Neutrophil (primary cell): ENCODE measurements at regions not wholly inside any gene's neighbourhood (a gene's known extent, or its start where the extent isn't known, plus 50 kb on each side); places are given as distances from the start of the nearest gene placed in this dataset.
"Not testable (repeated sequence)": the region's sequence is repeated elsewhere in the genome, so short reads cannot be mapped to it uniquely, and the experiment has no call there.

ENCODE experiments used
- H3K27ac ChIP-seq: fragments of 200-600 bp; sonication (generic); 2 replicates; pipeline ENCODE4 v1.5.1; 2016; ENCODE audit warnings: mild to moderate bottlenecking, moderate library complexity
- H3K27me3 ChIP-seq: fragments of 200-600 bp; sonication (generic); 2 replicates; pipeline ENCODE4 v1.6.0; 2016; ENCODE audit warnings: mild to moderate bottlenecking
- H3K36me3 ChIP-seq: fragments of 200-600 bp; sonication (generic); 2 replicates; pipeline ENCODE4 v1.5.1; 2017
- H3K4me1 ChIP-seq, 2 experiments: fragments of 200-600 bp in 1 of 2; sonication (generic) in 1 of 2; 1 replicate in 1 of 2; 2 replicates in 1 of 2; pipeline versions ENCODE4 v1.5.1 to v1.6.1; 2013 to 2016; ENCODE audit warnings: low read depth in 1 of 2, low read length in 1 of 2, mild to moderate bottlenecking in 1 of 2, moderate library complexity in 1 of 2; ENCODE audit not compliant: control insufficient read depth in 1 of 2, insufficient read depth in 1 of 2
- H3K4me3 ChIP-seq, 2 experiments: fragments of 200-600 bp in 1 of 2; sonication (generic) in 1 of 2; 1 replicate in 1 of 2; 2 replicates in 1 of 2; pipeline ENCODE4 v1.5.1; 2013 to 2016; ENCODE audit warnings: low read depth in 1 of 2, low read length in 1 of 2, mild to moderate bottlenecking in 1 of 2, moderate library complexity in 1 of 2
- H3K9me3 ChIP-seq: fragments of 200-600 bp; sonication (generic); 2 replicates; pipeline ENCODE4 v1.5.1; 2016
- CTCF ChIP-seq: fragments of 200-600 bp; sonication (generic); IDR thresholded peaks from 2 replicates; pipeline ENCODE4 v1.5.1; 2016; ENCODE audit warnings: antibody characterized with exemption

- H3K27me3 ChIP-seq = no peaks in the 10 kb centered on the region
- no peak overlapping the region for H3K27ac ChIP-seq
- H3K9me3 ChIP-seq = no peaks in the 10 kb centered on the region
- TF ChIP-seq CTCF = no peak
- H3K36me3 ChIP-seq = no peaks in the 10 kb centered on the region
- no peak overlapping the region for H3K4me3 ChIP-seq
- H3K4me1 ChIP-seq = no peaks in the 10 kb centered on the region
Observed at GRCh38 chr6:9697263-9697931, 717.5 kb downstream of the TFAP2A start.

GRCh38 chr6:9690388-9690787 lies 724.5 kb downstream of the TFAP2A start:
- Histone ChIP-seq H3K27me3 (no peaks in the 10 kb centered on the region), H3K36me3 (no peaks in the 10 kb centered on the region), H3K9me3 (no peaks in the 10 kb centered on the region), H3K4me3 (no peak overlapping the region), H3K4me1 (no peaks in the 10 kb centered on the region), H3K27ac (no peak overlapping the region)
- TF ChIP-seq CTCF = no peak

- H3K9me3 ChIP-seq, H3K4me1 ChIP-seq, H3K36me3 ChIP-seq, H3K4me3 ChIP-seq, H3K27ac ChIP-seq, H3K27me3 ChIP-seq: not testable (repeated sequence)
Observed at GRCh38 chr6:9680727-9681126, 734.1 kb downstream of the TFAP2A start.

- no peaks in the 10 kb centered on the region for H3K4me1 ChIP-seq
- TF ChIP-seq CTCF = no peak
Observed at GRCh38 chr6:9675122-9675521, 739.8 kb downstream of the TFAP2A start.

GRCh38 chr6:9659848-9660247 lies 755.0 kb downstream of the TFAP2A start:
- Histone ChIP-seq H3K4me3 (no peak overlapping the region), H3K27ac (no peak overlapping the region), H3K4me1 (peaks cover 0 to 3% of the 10 kb centered on the region in 2 experiments), H3K36me3 (no peaks in the 10 kb centered on the region), H3K9me3 (no peaks in the 10 kb centered on the region), H3K27me3 (no peaks in the 10 kb centered on the region)
- no peak for TF ChIP-seq CTCF

More at GRCh38 chr6:9675122-9675521, 739.8 kb downstream of the TFAP2A start:
- Histone ChIP-seq H3K36me3 (no peaks in the 10 kb centered on the region), H3K4me3 (no peak overlapping the region), H3K9me3 (no peaks in the 10 kb centered on the region), H3K27ac (no peak overlapping the region), H3K27me3 (no peaks in the 10 kb centered on the region)

- Histone ChIP-seq H3K4me1 (peaks cover 0 to 11% of the 10 kb centered on the region in 2 experiments), H3K27ac (no peak overlapping the region), H3K36me3 (no peaks in the 10 kb centered on the region), H3K4me3 (no peak overlapping the region), H3K9me3 (no peaks in the 10 kb centered on the region), H3K27me3 (no peaks in the 10 kb centered on the region)
- no peak for TF ChIP-seq CTCF
Observed at GRCh38 chr6:9657994-9658393, 756.9 kb downstream of the TFAP2A start.
